B cell (primary cell): ENCODE measurements at regions not wholly inside any gene's neighbourhood (a gene's known extent, or its start where the extent isn't known, plus 50 kb on each side); places are given as distances from the start of the nearest gene placed in this dataset.

Source experiments
- ATAC-seq: fragments of 200-7000 bp; cut with Tn5 transposase; one replicate; pipeline ENCODE4 v1.10.0; 2021; ENCODE audit warnings: low read depth, mild to moderate bottlenecking, moderate number of reproducible peaks, moderate library complexity
- CTCF ChIA-PET: fragments of 350-600 bp; sonication (Branson Sonifier 250); formaldehyde crosslinking; loops from one replicate; lab custom pipeline; 2021; ENCODE audit warnings: antibody characterized with exemption, inconsistent platforms; lab: Charles Lee
- POLR2A ChIA-PET: fragments of 350-600 bp; sonication (Branson Sonifier 250); formaldehyde crosslinking; loops from one replicate; lab custom pipeline; 2021; ENCODE audit warnings: antibody characterized with exemption; lab: Charles Lee
- DNase-seq: peaks from one replicate; pipeline ENCODE4 v3.0.0; 2013
- H2AFZ ChIP-seq: 2 replicates; pipeline ENCODE4 v1.6.1; 2012; ENCODE audit warnings: mild to moderate bottlenecking, low read depth, low read length; ENCODE audit not compliant: insufficient read depth, poor library complexity, severe bottlenecking
- H3K27ac ChIP-seq, 2 donors: 1 replicate in 1 of 2; 2 replicates in 1 of 2; pipeline ENCODE4 v1.5.1; 2012 to 2013; ENCODE audit warnings: low read length in 2 of 2, mild to moderate bottlenecking in 2 of 2, moderate library complexity in 1 of 2
- H3K27me3 ChIP-seq, 4 experiments: fragments of 200-600 bp in 1 of 4; sonication (generic) in 1 of 4; replicated peaks in 1 of 4; 1 replicate in 2 of 4; 2 replicates in 2 of 4; pipeline versions ENCODE4 v1.6.1 to v1.7.0; 2013 to 2016; ENCODE audit warnings: low read length in 3 of 4, mild to moderate bottlenecking in 2 of 4, mixed read lengths in 1 of 4, moderate library complexity in 1 of 4; ENCODE audit not compliant: insufficient read depth in 4 of 4, control insufficient read depth in 3 of 4; ENCODE audit errors: control extremely low read depth in 1 of 4
- H3K36me3 ChIP-seq, 2 experiments: replicated peaks in 1 of 2; 1 replicate in 1 of 2; 2 replicates in 1 of 2; pipeline versions ENCODE4 v1.6.1 to v1.7.1; 2013; ENCODE audit warnings: low read length in 1 of 2; ENCODE audit not compliant: insufficient read depth in 2 of 2, control insufficient read depth in 1 of 2; ENCODE audit errors: control extremely low read depth in 1 of 2, extremely low read depth in 1 of 2
- H3K4me1 ChIP-seq, 2 donors: fragments of 200-600 bp in 1 of 2; sonication (generic) in 1 of 2; 1 replicate in 1 of 2; 2 replicates in 1 of 2; pipeline versions ENCODE4 v1.5.1 to v1.6.1; 2013 to 2017; ENCODE audit warnings: low read length in 2 of 2; ENCODE audit not compliant: control insufficient read depth in 2 of 2, insufficient read depth in 2 of 2
- H3K4me2 ChIP-seq: replicated peaks from 2 replicates; pipeline ENCODE3; 2012; ENCODE audit warnings: mild to moderate bottlenecking, low read depth, low read length; ENCODE audit not compliant: poor library complexity, severe bottlenecking
- H3K4me3 ChIP-seq, 5 experiments: fragments of 200-600 bp in 1 of 5; sonication (generic) in 1 of 5; 1 replicate in 3 of 5; 2 replicates in 2 of 5; pipeline versions ENCODE4 v1.5.1 to v1.7.0; 2011 to 2016; ENCODE audit warnings: low read length in 4 of 5, mild to moderate bottlenecking in 4 of 5, low read depth in 2 of 5, control low read depth in 1 of 5, moderate library complexity in 1 of 5; ENCODE audit not compliant: insufficient read depth in 1 of 5; ENCODE audit errors: control extremely low read depth in 1 of 5, extremely low read depth in 1 of 5
- H3K79me2 ChIP-seq: fragments of 200-600 bp; sonication (generic); one replicate; pipeline ENCODE4 v1.6.0; 2016; ENCODE audit warnings: low read length; ENCODE audit not compliant: control insufficient read depth, insufficient read depth
- H3K9ac ChIP-seq: fragments of 200-600 bp; sonication (generic); 2 replicates; pipeline ENCODE4 v1.6.1; 2017; ENCODE audit warnings: mild to moderate bottlenecking, low read length, moderate library complexity
- H3K9me3 ChIP-seq, 3 donors: one replicate each; pipeline versions ENCODE4 v1.6.1 to v1.7.1; 2013; ENCODE audit warnings: low read length in 2 of 3; ENCODE audit not compliant: control insufficient read depth in 2 of 3, insufficient read depth in 1 of 3; ENCODE audit errors: control extremely low read depth in 1 of 3
- H4K20me1 ChIP-seq: 2 replicates; pipeline ENCODE4 v1.6.0; 2012; ENCODE audit warnings: mild to moderate bottlenecking, low read length; ENCODE audit not compliant: insufficient read depth, control insufficient read depth, poor library complexity, severe bottlenecking
- H3K27ac Mint-ChIP-seq: one replicate; pipeline ENCODE4 v1.8.0; 2021; ENCODE audit warnings: mixed read lengths
- H3K27me3 Mint-ChIP-seq: one replicate; pipeline ENCODE4 v1.8.0; 2021; ENCODE audit warnings: mixed read lengths
- H3K4me1 Mint-ChIP-seq: one replicate; pipeline ENCODE4 v1.8.0; 2021; ENCODE audit warnings: mixed read lengths
- H3K4me3 Mint-ChIP-seq: one replicate; pipeline ENCODE4 v1.8.0; 2021; ENCODE audit warnings: mixed read lengths
- H3K9me3 Mint-ChIP-seq: one replicate; pipeline ENCODE4 v1.8.0; 2022; ENCODE audit warnings: mixed read lengths; ENCODE audit not compliant: insufficient read depth
- CTCF ChIP-seq: fragments of 200-600 bp; IDR thresholded peaks from one replicate; pipeline ENCODE4 v1.8.0; 2022; ENCODE audit warnings: antibody characterized with exemption, mild to moderate bottlenecking
- EZH2 ChIP-seq: IDR thresholded peaks from 2 replicates; pipeline ENCODE4 v1.6.1; 2012; ENCODE audit warnings: borderline replicate concordance, low read depth, mild to moderate bottlenecking, moderate library complexity, low read length; ENCODE audit not compliant: insufficient read depth, poor library complexity, severe bottlenecking
- WGBS: methylation state at CpG from one replicate; pipeline ENCODE4 v1.1.5; 2013; ENCODE audit warnings: missing lambda C conversion rate; ENCODE audit not compliant: insufficient coverage; 5-methylcytosine and 5-hydroxymethylcytosine counted together
- intact Hi-C: fragments of 100-400 bp; cut with micrococcal nuclease; formaldehyde crosslinking; loops from one replicate; pipeline ENCODE4 v1.10.0; 2022

- ATAC-seq (no peak), DNase-seq (no peak)
- H3K4me3 ChIP-seq = no peak overlapping the region
- peaks cover 6% of the 10 kb centered on the region for H3K9me3 Mint-ChIP-seq
- ChIA-PET POLR2A (no interaction called here), CTCF (no interaction called here)
- no peak overlapping the region for H3K27ac Mint-ChIP-seq
- no peak overlapping the region for H3K4me2 ChIP-seq
- H3K4me3 Mint-ChIP-seq = no peak overlapping the region
- no peaks in the 10 kb centered on the region for H3K27me3 Mint-ChIP-seq
- TF ChIP-seq EZH2 (no peak), CTCF (no peak)
- no peak overlapping the region for H2AFZ ChIP-seq
- no peaks in the 10 kb centered on the region for H3K79me2 ChIP-seq
- WGBS = 85% methylated on average over 7 of the region's 11 CpGs
- H3K9me3 ChIP-seq = peaks cover 0 to 17% (median 0%) of the 10 kb centered on the region in 3 donors
- no peaks in the 10 kb centered on the region for H3K4me1 Mint-ChIP-seq
- H3K9ac ChIP-seq = no peak overlapping the region
- no peaks in the 10 kb centered on the region for H3K36me3 ChIP-seq
- no peak overlapping the region for H3K27ac ChIP-seq
- intact Hi-C loops = no loop called here
- H3K27me3 ChIP-seq = no peaks in the 10 kb centered on the region
- H4K20me1 ChIP-seq = no peaks in the 10 kb centered on the region
- no peaks in the 10 kb centered on the region for H3K4me1 ChIP-seq
These were observed 1035.6 kb downstream of the VRK1 start for GRCh38 chr14:97832776-97833175.

GRCh38 chr14:97838986-97839385 is 1041.8 kb downstream of the VRK1 start:
- Histone ChIP-seq H3K4me3 (no peak overlapping the region), H3K27ac (no peak overlapping the region), H3K4me1 (no peaks in the 10 kb centered on the region), H3K79me2 (no peaks in the 10 kb centered on the region), H3K4me2 (no peak overlapping the region), H2AFZ (no peak overlapping the region), H3K9ac (no peak overlapping the region), H4K20me1 (no peaks in the 10 kb centered on the region), H3K9me3 (peaks cover 0 to 23% (median 0%) of the 10 kb centered on the region in 3 donors), H3K27me3 (no peaks in the 10 kb centered on the region), H3K36me3 (no peaks in the 10 kb centered on the region)
- WGBS = 100% methylated on average over 4 of the region's 11 CpGs
- intact Hi-C loops = no loop called here
- DNase-seq = no peak
- ChIA-PET CTCF (no interaction called here), POLR2A (no interaction called here)
- no peak for TF ChIP-seq CTCF
- no peaks in the 10 kb centered on the region for H3K9me3 Mint-ChIP-seq
- no peaks in the 10 kb centered on the region for H3K4me1 Mint-ChIP-seq
- no peak overlapping the region for H3K27ac Mint-ChIP-seq
- no peak for ATAC-seq
- no peak overlapping the region for H3K4me3 Mint-ChIP-seq
- no peaks in the 10 kb centered on the region for H3K27me3 Mint-ChIP-seq
